Ascending aorta (tissue), 2 donors: ENCODE measurements at regions not wholly inside any gene's neighbourhood (a gene's known extent, or its start where the extent isn't known, plus 50 kb on each side); places are given as distances from the start of the nearest gene placed in this dataset.

Experiments
- DNase-seq, 2 donors: peaks; one replicate each; pipeline ENCODE4 v3.0.0-alpha.2; 2019; ENCODE audit warnings: low spot score in 2 of 2
- H3K27ac ChIP-seq, 2 donors: fragments of 200-600 bp; sonication (generic); one replicate each; pipeline ENCODE4 v1.5.1; 2016 to 2017; ENCODE audit warnings: mild to moderate bottlenecking in 1 of 2
- H3K27me3 ChIP-seq: fragments of 200-600 bp; sonication (generic); one replicate; pipeline ENCODE4 v1.5.1; 2017
- H3K36me3 ChIP-seq, 2 donors: fragments of 200-600 bp; sonication (generic); one replicate each; pipeline ENCODE4 v1.5.1; 2016
- H3K4me1 ChIP-seq, 2 donors: fragments of 200-600 bp; sonication (generic); one replicate each; pipeline ENCODE4 v1.5.1; 2016 to 2017; ENCODE audit warnings: mild to moderate bottlenecking in 1 of 2
- H3K4me3 ChIP-seq, 2 donors: fragments of 200-600 bp; sonication (generic); one replicate each; pipeline ENCODE4 v1.5.1; 2016 to 2017; ENCODE audit warnings: mild to moderate bottlenecking in 1 of 2
- H3K9me3 ChIP-seq, 2 donors: fragments of 200-600 bp; sonication (generic); one replicate each; pipeline ENCODE4 v1.5.1; 2016
- CTCF ChIP-seq, 3 experiments: fragments of 200-600 bp in 2 of 3; fragments of 450-650 bp in 1 of 3; sonication (generic) in 2 of 3; IDR thresholded peaks; one replicate each; pipeline ENCODE4 v1.5.1; 2016 to 2019; ENCODE audit warnings: antibody characterized with exemption in 3 of 3, mild to moderate bottlenecking in 1 of 3, moderate library complexity in 1 of 3
- intact Hi-C: fragments of 100-400 bp; cut with DNase I; formaldehyde crosslinking; loops from one replicate; pipeline ENCODE4 v1.15.1; 2023

- no peaks in the 10 kb centered on the region for H3K4me1 ChIP-seq
- H3K9me3 ChIP-seq: no peaks in the 10 kb centered on the region
- intact Hi-C loops: no loop called here
- H3K36me3 ChIP-seq: no peaks in the 10 kb centered on the region
- TF ChIP-seq CTCF (IDR thresholded peaks at IDR 0.05): no peak
- no peak for DNase-seq
- H3K27ac ChIP-seq: no peak overlapping the region
- H3K27me3 ChIP-seq: no peaks in the 10 kb centered on the region
- no peak overlapping the region for H3K4me3 ChIP-seq
These were observed 252.5 kb downstream of the RPL10L start for GRCh38 chr14:46399049-46399448.

GRCh38 chr14:46384611-46385010, 267.0 kb downstream of the RPL10L start:
- intact Hi-C loops: no loop called here

GRCh38 chr14:46381674-46382073, 269.9 kb downstream of the RPL10L start:
- Histone ChIP-seq H3K4me3 (no peak overlapping the region), H3K9me3 (no peaks in the 10 kb centered on the region), H3K36me3 (no peaks in the 10 kb centered on the region), H3K27me3 (no peaks in the 10 kb centered on the region), H3K4me1 (no peaks in the 10 kb centered on the region), H3K27ac (no peak overlapping the region)
- no peak for TF ChIP-seq CTCF (IDR thresholded peaks at IDR 0.05)
- intact Hi-C loops: no loop called here
- DNase-seq: no peak

More at GRCh38 chr14:46384611-46385010, 267.0 kb downstream of the RPL10L start:
- Histone ChIP-seq H3K27ac (no peak overlapping the region), H3K27me3 (no peaks in the 10 kb centered on the region), H3K4me3 (no peak overlapping the region), H3K36me3 (no peaks in the 10 kb centered on the region), H3K9me3 (peaks cover 0 to 5% of the 10 kb centered on the region in 2 donors), H3K4me1 (no peaks in the 10 kb centered on the region)
- TF ChIP-seq CTCF (IDR thresholded peaks at IDR 0.05): no peak
- DNase-seq: no peak

GRCh38 chr14:46378248-46378647, 273.3 kb downstream of the RPL10L start:
- Histone ChIP-seq H3K27me3 (no peaks in the 10 kb centered on the region), H3K9me3 (no peaks in the 10 kb centered on the region), H3K27ac (no peak overlapping the region), H3K4me3 (no peak overlapping the region), H3K4me1 (no peaks in the 10 kb centered on the region), H3K36me3 (no peaks in the 10 kb centered on the region)
- intact Hi-C loops: no loop called here
- TF ChIP-seq CTCF (IDR thresholded peaks at IDR 0.05): no peak
- no peak for DNase-seq

- Histone ChIP-seq H3K27me3 (no peaks in the 10 kb centered on the region), H3K27ac (no peak overlapping the region), H3K9me3 (no peaks in the 10 kb centered on the region), H3K4me3 (no peak overlapping the region), H3K4me1 (no peaks in the 10 kb centered on the region), H3K36me3 (no peaks in the 10 kb centered on the region)
- TF ChIP-seq CTCF (IDR thresholded peaks at IDR 0.05): no peak
- no peak for DNase-seq
- intact Hi-C loops: no loop called here
These were observed 274.3 kb downstream of the RPL10L start for GRCh38 chr14:46377305-46377704.

GRCh38 chr14:46369391-46369790, 282.2 kb downstream of the RPL10L start:
- no peak for TF ChIP-seq CTCF (IDR thresholded peaks at IDR 0.05)

More at GRCh38 chr14:46369391-46369790, 282.2 kb downstream of the RPL10L start:
- Histone ChIP-seq H3K27me3 (no peaks in the 10 kb centered on the region), H3K9me3 (no peaks in the 10 kb centered on the region), H3K36me3 (no peaks in the 10 kb centered on the region), H3K4me3 (no peak overlapping the region), H3K27ac (no peak overlapping the region), H3K4me1 (no peaks in the 10 kb centered on the region)
- DNase-seq: no peak
- intact Hi-C loops: no loop called here
